GM12865 (cell line): ENCODE measurements at regions not wholly inside any gene's neighbourhood (a gene's known extent, or its start where the extent isn't known, plus 50 kb on each side); places are given as distances from the start of the nearest gene placed in this dataset.

Source experiments
- DNase-seq: peaks from one replicate; pipeline ENCODE4 v3.0.0; 2010; ENCODE audit warnings: low read depth
- H3K4me3 ChIP-seq: 2 replicates; pipeline ENCODE4 v1.5.1; 2011; ENCODE audit warnings: mild to moderate bottlenecking, low read depth, low read length, control low read depth
- CTCF ChIP-seq: IDR thresholded peaks from 2 replicates; pipeline ENCODE4 v1.5.1; 2011; ENCODE audit warnings: low read length, control low read depth, low read depth, inconsistent platforms; ENCODE audit not compliant: insufficient read depth; ENCODE audit errors: missing control alignments

- TF ChIP-seq CTCF = no peak
- no peak for DNase-seq
- no peak overlapping the region for H3K4me3 ChIP-seq
Measured at GRCh38 chr2:60383401-60384143, 169.9 kb downstream of the BCL11A start.

GRCh38 chr2:60380411-60380810 is 173.0 kb downstream of the BCL11A start:
- TF ChIP-seq CTCF = no peak
- DNase-seq = no peak
- H3K4me3 ChIP-seq = no peak overlapping the region

GRCh38 chr2:60379684-60380083 is 173.8 kb downstream of the BCL11A start:
- TF ChIP-seq CTCF = no peak
- no peak for DNase-seq
- no peak overlapping the region for H3K4me3 ChIP-seq

- no peak for DNase-seq
- H3K4me3 ChIP-seq = no peak overlapping the region
- TF ChIP-seq CTCF = no peak
Measured at GRCh38 chr2:60379216-60379615, 174.2 kb downstream of the BCL11A start.

GRCh38 chr2:60377825-60378224 is 175.6 kb downstream of the BCL11A start:
- TF ChIP-seq CTCF = no peak
- no peak overlapping the region for H3K4me3 ChIP-seq
- DNase-seq = no peak

- no peak for TF ChIP-seq CTCF
- no peak for DNase-seq
- H3K4me3 ChIP-seq = no peak overlapping the region
Measured at GRCh38 chr2:60376252-60376651, 177.2 kb downstream of the BCL11A start.

- no peak overlapping the region for H3K4me3 ChIP-seq
- DNase-seq = no peak
- no peak for TF ChIP-seq CTCF
Measured at GRCh38 chr2:60371681-60372080, 181.8 kb downstream of the BCL11A start.
